SK-N-SH (cell line): ENCODE measurements at regions not wholly inside any gene's neighbourhood (a gene's known extent, or its start where the extent isn't known, plus 50 kb on each side); places are given as distances from the start of the nearest gene placed in this dataset.

Experiments
- CTCF ChIA-PET: fragments of 300-600, 350-600 bp; formaldehyde crosslinking; extraction: SDS; loops from one replicate; lab custom pipeline; 2021; lab: Yijun Ruan, JAX
- POLR2A ChIA-PET: fragments of 350-600 bp; sonication (Branson Sonifier 250); formaldehyde crosslinking; extraction: SDS; loops from one replicate; lab custom pipeline; 2020; ENCODE audit warnings: antibody characterized with exemption, inconsistent platforms; lab: Yijun Ruan, JAX
- DNase-seq: peaks from one replicate; pipeline ENCODE4 v3.0.0; 2012
- H2AFZ ChIP-seq: fragments of 200-600 bp; sonication (generic); 2 replicates; pipeline ENCODE4 v1.8.1; 2016; ENCODE audit warnings: antibody characterized with exemption, mild to moderate bottlenecking, low read depth
- H3F3A ChIP-seq: fragments of 200-600 bp; sonication (generic); replicated peaks from 2 replicates; pipeline ENCODE3; 2016; ENCODE audit warnings: antibody characterized with exemption, mild to moderate bottlenecking; ENCODE audit not compliant: insufficient read depth
- H3K27ac ChIP-seq, 2 experiments: fragments of 200-500 bp in 1 of 2; fragments of 200-600 bp in 1 of 2; sonication (Bioruptor generic) in 1 of 2; sonication (generic), shearing (Covaris generic) in 1 of 2; 2 replicates each; pipeline versions ENCODE4 v1.5.1 to v1.6.1; 2014 to 2016; ENCODE audit warnings: low read depth in 2 of 2, inconsistent platforms in 1 of 2, low read length in 1 of 2, mild to moderate bottlenecking in 1 of 2, mixed read lengths in 1 of 2
- H3K27me3 ChIP-seq: fragments of 200-600 bp; sonication (generic), shearing (Covaris generic); 2 replicates; pipeline ENCODE4 v1.6.1; 2016; ENCODE audit warnings: mixed run types; ENCODE audit not compliant: insufficient read depth
- H3K36me3 ChIP-seq, 2 experiments: fragments of 200-500 bp in 1 of 2; fragments of 200-600 bp in 1 of 2; sonication (Bioruptor generic) in 1 of 2; sonication (generic) in 1 of 2; replicated peaks in 1 of 2; 2 replicates each; pipeline versions ENCODE3 to v1.5.1; 2014 to 2016; ENCODE audit warnings: low read length in 1 of 2, mild to moderate bottlenecking in 1 of 2; ENCODE audit not compliant: insufficient read depth in 2 of 2, control insufficient read depth in 1 of 2
- H3K4me1 ChIP-seq, 2 experiments: fragments of 200-500 bp in 1 of 2; fragments of 200-600 bp in 1 of 2; sonication (Bioruptor generic) in 1 of 2; sonication (generic), shearing (Covaris generic) in 1 of 2; 2 replicates each; pipeline versions ENCODE4 v1.5.1 to v1.6.1; 2014 to 2016; ENCODE audit warnings: low read depth in 1 of 2, low read length in 1 of 2, mixed run types in 1 of 2; ENCODE audit not compliant: insufficient read depth in 2 of 2, control insufficient read depth in 1 of 2
- H3K4me2 ChIP-seq: fragments of 200-600 bp; sonication (generic), shearing (Covaris generic); 2 replicates; pipeline ENCODE4 v1.6.1; 2017; ENCODE audit warnings: mixed run types
- H3K4me3 ChIP-seq, 2 experiments: fragments of 200-500 bp in 1 of 2; fragments of 200-600 bp in 1 of 2; sonication (Bioruptor generic) in 1 of 2; sonication (generic), shearing (Covaris generic) in 1 of 2; 2 replicates each; pipeline versions ENCODE4 v1.5.1 to v1.8.1; 2014 to 2016; ENCODE audit warnings: low read depth in 2 of 2, inconsistent platforms in 1 of 2, low read length in 1 of 2, mild to moderate bottlenecking in 1 of 2, mixed read lengths in 1 of 2, moderate library complexity in 1 of 2
- H3K79me2 ChIP-seq: fragments of 200-600 bp; sonication (generic); 2 replicates; pipeline ENCODE4 v1.8.1; 2017; ENCODE audit warnings: mild to moderate bottlenecking; ENCODE audit not compliant: insufficient read depth
- H3K9ac ChIP-seq: fragments of 200-600 bp; sonication (generic); 2 replicates; pipeline ENCODE4 v1.6.1; 2017; ENCODE audit warnings: mixed run types
- H3K9me2 ChIP-seq: fragments of 200-600 bp; sonication (generic); 2 replicates; pipeline ENCODE4 v1.6.1; 2017; ENCODE audit warnings: mixed run types
- H3K9me3 ChIP-seq: fragments of 200-600 bp; sonication (generic); 2 replicates; pipeline ENCODE4 v1.6.1; 2017; ENCODE audit warnings: mixed run types, mild to moderate bottlenecking, moderate library complexity
- H4K20me1 ChIP-seq: fragments of 200-600 bp; sonication (generic); 2 replicates; pipeline ENCODE4 v1.6.1; 2017; ENCODE audit warnings: mild to moderate bottlenecking, mixed run types; ENCODE audit not compliant: insufficient read depth
- EZH2phosphoT487 ChIP-seq: fragments of 200-600 bp; sonication (generic); IDR thresholded peaks from 2 replicates; pipeline ENCODE4 v1.6.1; 2017; ENCODE audit warnings: low read depth, mixed run types, mild to moderate bottlenecking, antibody characterized with exemption, moderate library complexity, borderline replicate concordance
- MEF2A ChIP-seq: IDR thresholded peaks from 2 replicates; pipeline ENCODE4 v1.4.0; 2012; ENCODE audit warnings: low read depth, borderline replicate concordance
- NFIC ChIP-seq: IDR thresholded peaks from 2 replicates; pipeline ENCODE4 v1.4.0; 2012; ENCODE audit warnings: borderline replicate concordance
- NRF1 ChIP-seq: IDR thresholded peaks from 2 replicates; pipeline ENCODE4 v1.6.1; 2012; ENCODE audit warnings: low read depth, mild to moderate bottlenecking, low read length
- POLR2AphosphoS5 ChIP-seq: IDR thresholded peaks from 2 replicates; pipeline ENCODE4 v1.6.1; 2012; ENCODE audit warnings: low read depth, low read length
- RAD21 ChIP-seq: IDR thresholded peaks from 2 replicates; pipeline ENCODE4 v1.6.1; 2012; ENCODE audit warnings: mild to moderate bottlenecking, low read length
- RCOR1 ChIP-seq: fragments of 150-350 bp; IDR thresholded peaks from 2 replicates; pipeline ENCODE4 v1.6.1; 2017; ENCODE audit warnings: antibody characterized with exemption, low read length
- RFX5 ChIP-seq: IDR thresholded peaks from 2 replicates; pipeline ENCODE4 v1.6.1; 2012; ENCODE audit warnings: mild to moderate bottlenecking, improper control_type of control experiment, low read length
- TCF12 ChIP-seq: IDR thresholded peaks from 2 replicates; pipeline ENCODE4 v1.4.0; 2012
- TEAD4 ChIP-seq: IDR thresholded peaks from 2 replicates; pipeline ENCODE4 v1.4.0; 2012; ENCODE audit warnings: mild to moderate bottlenecking, borderline replicate concordance; ENCODE audit not compliant: insufficient read depth
- WGBS: methylation state at CpG from one replicate; pipeline ENCODE4 v1.1.6; 2017; ENCODE audit warnings: low lambda C conversion rate; 5-methylcytosine and 5-hydroxymethylcytosine counted together
- TF ChIP-seq, protein P1 (sequence below): IDR thresholded peaks from 2 replicates; pipeline ENCODE4 v1.4.0; 2012; ENCODE audit warnings: low read depth, borderline replicate concordance
- TF ChIP-seq, protein P2 (sequence below): IDR thresholded peaks from 2 replicates; pipeline ENCODE4 v1.4.0; 2012; ENCODE audit warnings: low read depth
- TF ChIP-seq, protein P3 (sequence below): fragments of 200-600 bp; sonication (generic); IDR thresholded peaks from 2 replicates; pipeline ENCODE4 v1.6.1; 2017; ENCODE audit warnings: antibody characterized with exemption, mild to moderate bottlenecking, moderate library complexity
- TF ChIP-seq, protein P4 (sequence below): IDR thresholded peaks from 2 replicates; pipeline ENCODE4; 2012

DNA sequence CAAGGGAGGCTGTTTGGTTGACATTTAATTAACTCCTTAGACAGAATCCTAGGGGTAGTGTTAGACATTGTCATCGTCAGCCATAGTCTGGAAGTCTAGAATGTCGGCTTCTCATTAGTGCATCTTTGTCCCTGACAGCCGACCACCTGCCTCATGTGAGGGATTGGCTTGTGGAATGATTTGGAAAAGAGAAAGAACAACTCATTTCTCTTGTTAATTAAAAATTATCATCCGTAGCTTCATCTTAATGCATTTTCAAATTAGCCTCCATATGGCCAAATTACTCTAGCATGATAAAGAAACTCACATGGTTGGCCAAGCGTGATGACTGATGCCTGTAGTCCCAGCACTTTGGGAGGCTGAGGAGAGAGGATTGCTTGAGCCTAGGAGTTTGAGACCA, 97.7 kb upstream of the PARD3 start:
- Histone ChIP-seq H4K20me1 (no peaks in the 10 kb centered on the region), H3F3A (peaks cover 13% of the 10 kb centered on the region), H3K4me3 (no peak overlapping the region), H3K79me2 (no peaks in the 10 kb centered on the region), H3K36me3 (no peaks in the 10 kb centered on the region), H3K27ac (no peak overlapping the region), H3K4me2 (no peak overlapping the region), H3K9me3 (no peaks in the 10 kb centered on the region), H3K9ac (no peak overlapping the region), H3K27me3 (no peaks in the 10 kb centered on the region), H3K9me2 (no peaks in the 10 kb centered on the region), H2AFZ (no peak overlapping the region), H3K4me1 (peaks cover 6 to 15% of the 10 kb centered on the region in 2 experiments; a peak in 3 of 4 replicates)
- ChIA-PET POLR2A (no interaction called here), CTCF (no interaction called here)
- no peak for DNase-seq
- WGBS, result 89% methylated on average over 5 of the region's 5 CpGs
- TF ChIP-seq, protein P1, sequence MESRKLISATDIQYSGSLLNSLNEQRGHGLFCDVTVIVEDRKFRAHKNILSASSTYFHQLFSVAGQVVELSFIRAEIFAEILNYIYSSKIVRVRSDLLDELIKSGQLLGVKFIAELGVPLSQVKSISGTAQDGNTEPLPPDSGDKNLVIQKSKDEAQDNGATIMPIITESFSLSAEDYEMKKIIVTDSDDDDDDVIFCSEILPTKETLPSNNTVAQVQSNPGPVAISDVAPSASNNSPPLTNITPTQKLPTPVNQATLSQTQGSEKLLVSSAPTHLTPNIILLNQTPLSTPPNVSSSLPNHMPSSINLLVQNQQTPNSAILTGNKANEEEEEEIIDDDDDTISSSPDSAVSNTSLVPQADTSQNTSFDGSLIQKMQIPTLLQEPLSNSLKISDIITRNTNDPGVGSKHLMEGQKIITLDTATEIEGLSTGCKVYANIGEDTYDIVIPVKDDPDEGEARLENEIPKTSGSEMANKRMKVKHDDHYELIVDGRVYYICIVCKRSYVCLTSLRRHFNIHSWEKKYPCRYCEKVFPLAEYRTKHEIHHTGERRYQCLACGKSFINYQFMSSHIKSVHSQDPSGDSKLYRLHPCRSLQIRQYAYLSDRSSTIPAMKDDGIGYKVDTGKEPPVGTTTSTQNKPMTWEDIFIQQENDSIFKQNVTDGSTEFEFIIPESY, result no peak
- TF ChIP-seq, protein P2, sequence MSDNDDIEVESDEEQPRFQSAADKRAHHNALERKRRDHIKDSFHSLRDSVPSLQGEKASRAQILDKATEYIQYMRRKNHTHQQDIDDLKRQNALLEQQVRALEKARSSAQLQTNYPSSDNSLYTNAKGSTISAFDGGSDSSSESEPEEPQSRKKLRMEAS, result no peak
- TF ChIP-seq RAD21 (no peak), EZH2phosphoT487 (no peak)
- TF ChIP-seq, protein P3, sequence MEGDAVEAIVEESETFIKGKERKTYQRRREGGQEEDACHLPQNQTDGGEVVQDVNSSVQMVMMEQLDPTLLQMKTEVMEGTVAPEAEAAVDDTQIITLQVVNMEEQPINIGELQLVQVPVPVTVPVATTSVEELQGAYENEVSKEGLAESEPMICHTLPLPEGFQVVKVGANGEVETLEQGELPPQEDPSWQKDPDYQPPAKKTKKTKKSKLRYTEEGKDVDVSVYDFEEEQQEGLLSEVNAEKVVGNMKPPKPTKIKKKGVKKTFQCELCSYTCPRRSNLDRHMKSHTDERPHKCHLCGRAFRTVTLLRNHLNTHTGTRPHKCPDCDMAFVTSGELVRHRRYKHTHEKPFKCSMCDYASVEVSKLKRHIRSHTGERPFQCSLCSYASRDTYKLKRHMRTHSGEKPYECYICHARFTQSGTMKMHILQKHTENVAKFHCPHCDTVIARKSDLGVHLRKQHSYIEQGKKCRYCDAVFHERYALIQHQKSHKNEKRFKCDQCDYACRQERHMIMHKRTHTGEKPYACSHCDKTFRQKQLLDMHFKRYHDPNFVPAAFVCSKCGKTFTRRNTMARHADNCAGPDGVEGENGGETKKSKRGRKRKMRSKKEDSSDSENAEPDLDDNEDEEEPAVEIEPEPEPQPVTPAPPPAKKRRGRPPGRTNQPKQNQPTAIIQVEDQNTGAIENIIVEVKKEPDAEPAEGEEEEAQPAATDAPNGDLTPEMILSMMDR, result no peak

DNA sequence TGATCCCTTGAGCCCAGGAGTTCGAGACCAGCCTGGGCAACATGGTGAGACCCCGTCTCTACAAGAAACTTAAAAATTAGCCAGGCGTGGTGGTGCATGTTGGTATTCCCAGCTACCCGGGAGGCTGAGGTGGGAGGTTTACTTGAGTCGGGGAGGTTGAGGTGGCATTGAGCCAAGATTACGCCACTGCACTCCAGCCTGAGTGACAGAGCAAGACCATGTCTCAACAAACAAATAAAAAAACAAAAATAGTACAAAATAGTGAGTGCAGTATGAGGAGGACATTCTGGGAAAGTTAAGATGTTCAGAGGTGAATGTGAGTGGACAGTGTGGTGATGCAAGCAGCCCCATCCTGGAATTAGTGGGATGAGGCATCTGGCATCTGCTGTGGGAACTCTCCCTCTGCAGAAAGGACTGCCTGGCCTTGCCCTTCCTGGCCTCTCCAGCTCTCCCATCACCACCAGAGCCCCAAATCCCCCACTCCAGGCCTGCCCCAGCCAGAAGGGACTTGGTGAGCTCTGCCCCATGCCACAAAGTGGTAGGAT, 96.6 kb upstream of the PARD3 start:
- ChIA-PET CTCF (no interaction called here), POLR2A (no interaction called here)
- WGBS, result 90% methylated on average over 6 of the region's 6 CpGs
- H3K9ac ChIP-seq, result no peak overlapping the region
- no peak overlapping the region for H2AFZ ChIP-seq
- DNase-seq, result no peak
- H3K9me2 ChIP-seq, result no peaks in the 10 kb centered on the region
- H3K79me2 ChIP-seq, result no peaks in the 10 kb centered on the region
- no peaks in the 10 kb centered on the region for H4K20me1 ChIP-seq
- H3K4me2 ChIP-seq, result no peak overlapping the region
- no peaks in the 10 kb centered on the region for H3K27me3 ChIP-seq
- H3K9me3 ChIP-seq, result no peaks in the 10 kb centered on the region
- H3K27ac ChIP-seq, result no peak overlapping the region
- H3F3A ChIP-seq, result peaks cover 16% of the 10 kb centered on the region
- no peaks in the 10 kb centered on the region for H3K36me3 ChIP-seq
- peaks cover 6 to 19% of the 10 kb centered on the region in 2 experiments; a peak in 3 of 4 replicates for H3K4me1 ChIP-seq
- TF ChIP-seq MEF2A, result no peak
- no peak for TF ChIP-seq TEAD4
- TF ChIP-seq NFIC, result no peak
- TF ChIP-seq, protein P4, sequence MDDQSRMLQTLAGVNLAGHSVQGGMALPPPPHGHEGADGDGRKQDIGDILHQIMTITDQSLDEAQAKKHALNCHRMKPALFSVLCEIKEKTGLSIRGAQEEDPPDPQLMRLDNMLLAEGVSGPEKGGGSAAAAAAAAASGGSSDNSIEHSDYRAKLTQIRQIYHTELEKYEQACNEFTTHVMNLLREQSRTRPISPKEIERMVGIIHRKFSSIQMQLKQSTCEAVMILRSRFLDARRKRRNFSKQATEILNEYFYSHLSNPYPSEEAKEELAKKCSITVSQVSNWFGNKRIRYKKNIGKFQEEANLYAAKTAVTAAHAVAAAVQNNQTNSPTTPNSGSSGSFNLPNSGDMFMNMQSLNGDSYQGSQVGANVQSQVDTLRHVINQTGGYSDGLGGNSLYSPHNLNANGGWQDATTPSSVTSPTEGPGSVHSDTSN, result no peak
- TF ChIP-seq RFX5, result no peak
- TF ChIP-seq POLR2AphosphoS5, result no peak
- TF ChIP-seq RAD21, result no peak
- TF ChIP-seq RCOR1, result no peak
- no peak for TF ChIP-seq TCF12
- no peak for TF ChIP-seq NRF1
- TF ChIP-seq, all 33 proteins: peak for 0
- H3K4me3 ChIP-seq, result no peak overlapping the region
